Suprapubic skin (tissue), 4 donors: ENCODE measurements at regions not wholly inside any gene's neighbourhood (a gene's known extent, or its start where the extent isn't known, plus 50 kb on each side); places are given as distances from the start of the nearest gene placed in this dataset.

Source experiments
- EP300 ChIP-seq: sonication (generic); formaldehyde crosslinking; IDR thresholded peaks from one replicate; pipeline ENCODE4 v1.6.1; 2017; ENCODE audit warnings: antibody characterized with exemption
- POLR2A ChIP-seq, 2 donors: fragments of 450-650 bp; IDR thresholded peaks; one replicate each; pipeline ENCODE4 v1.6.1; 2017; ENCODE audit warnings: antibody characterized with exemption in 2 of 2, mild to moderate bottlenecking in 2 of 2, moderate library complexity in 2 of 2
- POLR2AphosphoS5 ChIP-seq, 3 donors: sonication (generic); formaldehyde crosslinking; IDR thresholded peaks; one replicate each; pipeline ENCODE4 v1.6.1; 2017; ENCODE audit warnings: antibody characterized with exemption in 3 of 3
- TF ChIP-seq, protein P1 (sequence below), 2 donors: fragments of 200-600 bp in 1 of 2; fragments of 450-650 bp in 1 of 2; sonication (generic) in 1 of 2; IDR thresholded peaks; one replicate each; pipeline ENCODE4 v1.5.1; 2016 to 2019; ENCODE audit warnings: antibody characterized with exemption in 2 of 2, mild to moderate bottlenecking in 1 of 2, moderate library complexity in 1 of 2

DNA sequence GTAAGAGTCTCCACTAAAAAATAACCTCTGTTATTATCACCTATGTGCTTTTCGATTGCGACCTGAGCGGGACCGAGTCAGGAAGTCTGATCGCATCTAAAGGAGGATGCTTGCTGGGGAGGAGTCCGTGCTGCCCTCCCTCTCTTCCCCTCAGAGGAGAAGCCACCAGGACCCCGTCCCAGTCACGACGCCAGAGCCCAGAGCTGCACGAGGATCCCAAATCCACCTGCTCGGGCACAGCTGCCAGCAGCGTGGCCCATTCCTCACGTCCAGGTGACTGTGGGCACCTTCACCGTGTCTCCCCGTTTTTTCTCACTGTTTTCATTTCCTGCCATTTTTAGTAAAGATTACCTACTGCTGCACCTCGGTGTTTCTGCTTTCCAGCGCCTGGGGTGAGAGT, 390.3 kb downstream of the BRD1 start:
- TF ChIP-seq, protein P1, sequence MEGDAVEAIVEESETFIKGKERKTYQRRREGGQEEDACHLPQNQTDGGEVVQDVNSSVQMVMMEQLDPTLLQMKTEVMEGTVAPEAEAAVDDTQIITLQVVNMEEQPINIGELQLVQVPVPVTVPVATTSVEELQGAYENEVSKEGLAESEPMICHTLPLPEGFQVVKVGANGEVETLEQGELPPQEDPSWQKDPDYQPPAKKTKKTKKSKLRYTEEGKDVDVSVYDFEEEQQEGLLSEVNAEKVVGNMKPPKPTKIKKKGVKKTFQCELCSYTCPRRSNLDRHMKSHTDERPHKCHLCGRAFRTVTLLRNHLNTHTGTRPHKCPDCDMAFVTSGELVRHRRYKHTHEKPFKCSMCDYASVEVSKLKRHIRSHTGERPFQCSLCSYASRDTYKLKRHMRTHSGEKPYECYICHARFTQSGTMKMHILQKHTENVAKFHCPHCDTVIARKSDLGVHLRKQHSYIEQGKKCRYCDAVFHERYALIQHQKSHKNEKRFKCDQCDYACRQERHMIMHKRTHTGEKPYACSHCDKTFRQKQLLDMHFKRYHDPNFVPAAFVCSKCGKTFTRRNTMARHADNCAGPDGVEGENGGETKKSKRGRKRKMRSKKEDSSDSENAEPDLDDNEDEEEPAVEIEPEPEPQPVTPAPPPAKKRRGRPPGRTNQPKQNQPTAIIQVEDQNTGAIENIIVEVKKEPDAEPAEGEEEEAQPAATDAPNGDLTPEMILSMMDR (IDR thresholded peaks at IDR 0.05) = no peak
- TF ChIP-seq EP300 (no peak), POLR2A (IDR thresholded peaks at IDR 0.05) (no peak), POLR2AphosphoS5 (IDR thresholded peaks at IDR 0.05) (no peak)
